ENCODE measurements at regions not wholly inside any gene's neighbourhood (a gene's known extent, or its start where the extent isn't known, plus 50 kb on each side); places are given as distances from the start of the nearest gene placed in this dataset.

GRCh38 chr7:132687016-132687415 lies 110.7 kb upstream of the PLXNA4 start:
- TF ChIP-seq POLR2A (IDR thresholded peaks at IDR 0.05; ENCODE audit: low read length) (no peak), GATA1 (IDR thresholded peaks at IDR 0.05; ENCODE audit: low read depth, low read length) (no peak)
- DNase-seq, result no peak

DNA sequence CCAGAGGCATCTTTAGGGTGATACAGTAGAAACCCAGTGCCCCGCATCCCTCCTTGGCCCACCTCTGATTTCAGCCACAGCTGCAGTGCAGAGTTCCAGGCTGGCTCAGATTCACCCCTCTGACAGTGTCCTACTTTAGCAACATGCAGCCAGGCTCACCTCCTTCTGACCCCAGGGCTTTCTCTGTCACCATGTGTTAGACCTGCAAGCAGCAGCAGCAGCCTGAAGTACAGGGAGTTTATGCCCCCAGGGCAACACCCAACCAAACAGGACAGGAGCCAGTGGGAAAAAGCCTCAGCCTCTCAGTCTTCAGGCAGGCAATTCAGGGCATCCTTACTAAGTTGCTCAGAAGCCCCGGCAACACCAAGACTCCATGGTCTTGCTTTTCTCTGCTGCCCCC lies 109.0 kb upstream of the PLXNA4 start:
- DNase-seq, result no peak
- no peak for TF ChIP-seq GATA1 (IDR thresholded peaks at IDR 0.05; ENCODE audit: low read depth, low read length)
- TF ChIP-seq POLR2A (IDR thresholded peaks at IDR 0.05; ENCODE audit: low read length), result no peak

GRCh38 chr7:132683896-132684690 lies 107.8 kb upstream of the PLXNA4 start:
- DNase-seq, result no peak
- no peak for TF ChIP-seq POLR2A (IDR thresholded peaks at IDR 0.05; ENCODE audit: low read length)
- no peak for TF ChIP-seq GATA1 (IDR thresholded peaks at IDR 0.05; ENCODE audit: low read depth, low read length)

- no peak for DNase-seq
- TF ChIP-seq GATA1 (IDR thresholded peaks at IDR 0.05; ENCODE audit: low read depth, low read length) (no peak), POLR2A (IDR thresholded peaks at IDR 0.05; ENCODE audit: low read length) (no peak)
Observed at GRCh38 chr7:132681951-132682350, 105.7 kb upstream of the PLXNA4 start.

- no peak for DNase-seq
- TF ChIP-seq GATA1 (IDR thresholded peaks at IDR 0.05; ENCODE audit: low read depth, low read length) (no peak), POLR2A (IDR thresholded peaks at IDR 0.05; ENCODE audit: low read length) (no peak)
Observed at GRCh38 chr7:132680590-132680989, 104.3 kb upstream of the PLXNA4 start.

- TF ChIP-seq POLR2A (IDR thresholded peaks at IDR 0.05; ENCODE audit: low read length), result no peak
Observed at GRCh38 chr7:132678656-132679055, 102.4 kb upstream of the PLXNA4 start.

DNA sequence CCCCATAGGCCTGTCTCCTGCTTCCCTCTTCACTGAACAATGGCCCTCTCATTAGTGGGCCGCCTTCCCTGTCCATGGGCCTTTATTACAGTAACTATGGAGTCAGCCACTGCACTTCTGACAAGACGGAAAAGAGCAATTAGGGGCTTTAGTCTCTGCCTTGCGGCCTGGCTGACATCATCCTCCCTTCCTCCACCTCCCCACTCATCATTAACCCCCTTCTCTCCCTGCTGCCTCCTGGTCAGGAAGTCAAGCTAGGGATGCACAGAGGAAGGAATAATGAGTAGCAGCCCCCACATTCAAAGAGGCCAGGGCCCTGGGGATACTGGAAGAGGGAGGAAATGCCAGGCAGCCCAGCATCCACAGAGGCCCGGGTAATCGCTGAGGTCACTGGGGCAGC lies 101.6 kb upstream of the PLXNA4 start:
- no peak for DNase-seq
- TF ChIP-seq POLR2A (IDR thresholded peaks at IDR 0.05; ENCODE audit: low read length), result no peak
- TF ChIP-seq GATA1 (IDR thresholded peaks at IDR 0.05; ENCODE audit: low read depth, low read length), result no peak

More at GRCh38 chr7:132678656-132679055, 102.4 kb upstream of the PLXNA4 start:
- DNase-seq, result no peak

DNA sequence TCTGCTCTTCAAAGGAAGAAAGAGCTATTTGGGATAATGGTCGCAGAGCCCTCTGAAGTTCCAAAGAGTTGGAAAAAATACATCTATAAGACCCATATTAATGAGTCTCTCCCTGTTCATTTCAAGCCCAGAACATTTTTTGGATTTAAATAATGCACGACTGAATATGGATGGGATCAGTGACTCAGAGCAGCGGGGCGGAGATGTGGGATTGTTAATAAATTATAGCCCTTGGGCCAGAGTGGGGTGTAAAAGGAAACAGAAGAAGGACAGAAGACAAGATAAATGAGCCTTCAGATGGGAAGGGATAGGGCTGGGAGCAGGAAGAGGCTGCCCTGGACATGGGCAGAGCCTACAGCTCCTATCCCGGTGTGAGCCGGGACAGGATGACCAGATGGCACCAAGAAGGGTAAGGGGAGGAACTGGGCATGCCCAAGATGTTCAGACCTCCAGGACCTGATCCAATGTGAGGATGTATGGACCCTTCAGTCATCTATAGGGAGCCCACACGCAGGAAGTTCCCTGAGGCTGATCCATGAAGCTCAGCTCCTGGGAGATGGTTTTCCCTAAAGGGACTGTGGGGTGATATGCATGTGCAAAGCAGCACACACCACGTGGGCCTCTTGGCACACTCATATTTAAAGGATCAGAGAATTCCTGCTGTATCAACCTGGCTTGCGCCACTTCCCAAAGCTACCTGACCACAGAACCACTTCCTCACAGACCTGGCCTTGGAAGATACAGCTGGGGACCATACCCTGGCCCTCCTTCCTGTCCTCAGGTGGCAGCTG lies 96.1 kb upstream of the PLXNA4 start:
- DNase-seq, result no peak
- no peak for TF ChIP-seq GATA1 (IDR thresholded peaks at IDR 0.05; ENCODE audit: low read depth, low read length)
- no peak for TF ChIP-seq POLR2A (IDR thresholded peaks at IDR 0.05; ENCODE audit: low read length)

- DNase-seq, result no peak
- TF ChIP-seq GATA1 (IDR thresholded peaks at IDR 0.05; ENCODE audit: low read depth, low read length) (no peak), POLR2A (IDR thresholded peaks at IDR 0.05; ENCODE audit: low read length) (no peak)
Observed at GRCh38 chr7:132666774-132667172, 90.5 kb upstream of the PLXNA4 start.

- TF ChIP-seq GATA1 (IDR thresholded peaks at IDR 0.05; ENCODE audit: low read depth, low read length) (no peak), POLR2A (IDR thresholded peaks at IDR 0.05; ENCODE audit: low read length) (no peak)
Observed at GRCh38 chr7:132666071-132666773, 90.0 kb upstream of the PLXNA4 start.

DNA sequence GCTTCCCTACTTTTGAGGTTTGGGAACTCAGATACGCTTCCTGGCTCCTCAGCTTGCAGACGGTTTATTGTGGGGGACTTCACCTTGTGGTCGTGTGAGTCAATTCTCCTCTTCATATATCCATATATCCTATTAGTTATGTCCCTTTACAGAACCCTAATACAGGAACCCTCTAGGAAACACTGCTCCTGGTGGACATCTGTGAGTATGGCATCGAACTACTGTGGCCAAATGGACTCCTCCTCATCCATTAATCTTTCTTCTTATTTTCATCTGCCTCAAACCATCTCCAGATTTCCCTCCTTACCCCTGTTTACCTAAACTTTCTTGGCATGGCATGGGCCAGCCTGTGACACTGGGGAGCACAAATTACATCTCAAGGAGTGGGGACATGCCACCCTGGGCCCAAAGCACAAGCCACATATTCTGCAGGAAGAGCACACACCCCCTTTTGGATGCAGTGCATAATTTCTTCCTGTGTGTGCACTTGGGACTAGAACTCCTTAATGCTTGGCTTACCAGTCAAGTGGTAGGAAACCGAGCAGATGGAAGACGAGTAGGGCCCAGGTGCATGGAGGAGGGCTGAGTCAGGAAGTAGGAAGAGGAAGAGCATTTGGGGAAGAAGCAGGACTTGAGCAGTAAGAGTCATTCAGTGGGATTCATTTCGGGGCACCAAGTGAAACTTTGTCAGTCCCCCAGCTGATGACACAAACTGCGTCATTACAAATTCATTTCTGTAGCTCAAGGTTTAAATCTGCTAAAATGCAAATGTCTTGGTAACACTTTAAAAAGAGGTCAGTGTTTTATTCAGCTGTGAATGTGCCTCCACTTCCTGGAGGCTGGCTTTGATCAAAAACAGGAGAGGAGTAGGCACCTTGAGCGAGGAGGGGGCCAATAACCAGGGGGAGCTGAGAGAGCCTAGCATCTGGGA lies 80.8 kb upstream of the PLXNA4 start:
- TF ChIP-seq GATA1 (IDR thresholded peaks at IDR 0.05; ENCODE audit: low read depth, low read length), result no peak
- no peak for TF ChIP-seq POLR2A (IDR thresholded peaks at IDR 0.05; ENCODE audit: low read length)

More at GRCh38 chr7:132666071-132666773, 90.0 kb upstream of the PLXNA4 start:
- DNase-seq, result no peak

GRCh38 chr7:132656341-132656740 lies 80.1 kb upstream of the PLXNA4 start:
- no peak for TF ChIP-seq POLR2A (IDR thresholded peaks at IDR 0.05; ENCODE audit: low read length)
- TF ChIP-seq GATA1 (IDR thresholded peaks at IDR 0.05; ENCODE audit: low read depth, low read length), result no peak
- DNase-seq, result no peak

More for the DNA sequence above, 80.8 kb upstream of the PLXNA4 start:
- DNase-seq, result peak; percentile 11 to 34

- peak; percentile 3 to 16 for DNase-seq
- no peak for TF ChIP-seq GATA1 (IDR thresholded peaks at IDR 0.05; ENCODE audit: low read depth, low read length)
Observed at GRCh38 chr7:132655131-132655727, 79.0 kb upstream of the PLXNA4 start.
